Endothelial cell of umbilical vein (primary cell): ENCODE measurements at regions not wholly inside any gene's neighbourhood (a gene's known extent, or its start where the extent isn't known, plus 50 kb on each side); places are given as distances from the start of the nearest gene placed in this dataset.

Experiments
- BruUV-seq: library from RNA; stranded (reverse); fragments of 400-500 nt; replicated peaks from 2 replicates; lab custom pipeline; 2021; lab: Mats Ljungman, UMichigan
- CTCF ChIA-PET: fragments of 300-600, 350-600 bp; sonication (Branson Sonifier 250); formaldehyde crosslinking; loops from one replicate; lab custom pipeline; 2021; ENCODE audit warnings: antibody characterized with exemption, inconsistent platforms; lab: Charles Lee
- POLR2A ChIA-PET: fragments of 300-600, 350-600 bp; sonication (Branson Sonifier 250); formaldehyde crosslinking; loops from one replicate; lab custom pipeline; 2021; ENCODE audit warnings: antibody characterized with exemption, inconsistent platforms; lab: Charles Lee
- DNase-seq: peaks from one replicate; pipeline ENCODE4 v3.0.0-alpha.2; 2011; ENCODE audit warnings: low read depth, low spot score
- FAIRE-seq: peaks from 2 replicates; lab custom pipeline; 2011; peaks lifted over from hg19 to GRCh38; lab: Jason Lieb, UNC
- H2AFZ ChIP-seq: 2 replicates; pipeline ENCODE4 v1.6.0; 2012; ENCODE audit warnings: low read depth, low read length, control low read depth, inconsistent platforms
- H3K27ac ChIP-seq: 2 replicates; pipeline ENCODE4 v1.5.1; 2011; ENCODE audit warnings: low read depth, mild to moderate bottlenecking, control low read depth, low read length, moderate library complexity; ENCODE audit not compliant: insufficient read depth
- H3K27me3 ChIP-seq, 2 experiments: 2 replicates each; pipeline versions ENCODE4 v1.6.0 to v1.6.1; 2011; ENCODE audit warnings: low read length in 2 of 2, mixed read lengths in 1 of 2; ENCODE audit not compliant: control insufficient read depth in 2 of 2, insufficient read depth in 2 of 2
- H3K36me3 ChIP-seq, 2 experiments: 2 replicates in 1 of 2; 3 replicates in 1 of 2; pipeline ENCODE4 v1.5.1; 2011; ENCODE audit warnings: low read length in 2 of 2, mild to moderate bottlenecking in 1 of 2, moderate library complexity in 1 of 2; ENCODE audit not compliant: control insufficient read depth in 2 of 2, insufficient read depth in 2 of 2; ENCODE audit errors: extremely low read depth in 1 of 2
- H3K4me1 ChIP-seq: 3 replicates; pipeline ENCODE4 v1.5.1; 2011; ENCODE audit warnings: mild to moderate bottlenecking, low read length; ENCODE audit not compliant: control insufficient read depth, insufficient read depth; ENCODE audit errors: extremely low read depth
- H3K4me2 ChIP-seq: 2 replicates; pipeline ENCODE4 v1.6.1; 2011; ENCODE audit warnings: low read length, control low read depth, mixed read lengths; ENCODE audit not compliant: insufficient read depth
- H3K4me3 ChIP-seq, 3 experiments: fragments of 200-600 bp in 1 of 3; sonication (generic), shearing (Covaris generic) in 1 of 3; replicated peaks in 1 of 3; 2 replicates each; pipeline ENCODE4 v1.5.1; 2011 to 2016; ENCODE audit warnings: control low read depth in 3 of 3, low read length in 3 of 3, mild to moderate bottlenecking in 2 of 3, inconsistent platforms in 1 of 3, low read depth in 1 of 3, moderate library complexity in 1 of 3; ENCODE audit not compliant: insufficient read depth in 1 of 3
- H3K79me2 ChIP-seq: 2 replicates; pipeline ENCODE4 v1.6.0; 2012; ENCODE audit warnings: low read length, inconsistent platforms; ENCODE audit not compliant: control insufficient read depth, insufficient read depth
- H3K9ac ChIP-seq: replicated peaks from 2 replicates; pipeline ENCODE3; 2011; ENCODE audit warnings: low read length, control low read depth; ENCODE audit not compliant: insufficient read depth; ENCODE audit errors: extremely low read depth
- H3K9me1 ChIP-seq: replicated peaks from 3 replicates; pipeline ENCODE4 v1.6.0; 2011; ENCODE audit warnings: mild to moderate bottlenecking, low read length; ENCODE audit not compliant: control insufficient read depth, insufficient read depth; ENCODE audit errors: extremely low read depth
- H3K9me3 ChIP-seq: replicated peaks from 2 replicates; pipeline ENCODE4 v1.5.1; 2012; ENCODE audit warnings: low read length, inconsistent platforms; ENCODE audit not compliant: control insufficient read depth, insufficient read depth
- H4K20me1 ChIP-seq: replicated peaks from 2 replicates; pipeline ENCODE3; 2011; ENCODE audit warnings: mild to moderate bottlenecking, low read length; ENCODE audit not compliant: control insufficient read depth, insufficient read depth; ENCODE audit errors: extremely low read depth
- FOS ChIP-seq: IDR thresholded peaks from 2 replicates; pipeline ENCODE4 v1.6.1; 2011; ENCODE audit warnings: mild to moderate bottlenecking, low read length, moderate library complexity, borderline replicate concordance; ENCODE audit not compliant: insufficient read depth
- MYC ChIP-seq: IDR thresholded peaks from one replicate; pipeline ENCODE4 v1.6.1; 2011; ENCODE audit warnings: mild to moderate bottlenecking, low read depth, low read length
- POLR2A ChIP-seq: IDR thresholded peaks from 2 replicates; pipeline ENCODE4 v1.6.1; 2012; ENCODE audit warnings: low read depth, mild to moderate bottlenecking, control low read depth, low read length
- dilution Hi-C: fragments of 300-500 bp; cut with MboI; formaldehyde crosslinking; loops from one replicate; pipeline ENCODE4 v1.15.0; 2019; ENCODE audit warnings: low sequenced_read_pairs; ENCODE audit not compliant: extremely low pct_ligation_motif_present
- intact Hi-C: fragments of 100-400 bp; cut with micrococcal nuclease; formaldehyde crosslinking; loops from one replicate; pipeline ENCODE4 v1.10.0; 2022
- TF ChIP-seq, protein P1 (sequence below): IDR thresholded peaks from 2 replicates; pipeline ENCODE4 v1.6.1; 2011; ENCODE audit not compliant: insufficient read depth, insufficient read length
- TF ChIP-seq, protein P2 (sequence below), 2 donors: IDR thresholded peaks; 1 replicate in 1 of 2; 2 replicates in 1 of 2; pipeline ENCODE4 v1.5.1; 2011; ENCODE audit warnings: low read length in 2 of 2, mild to moderate bottlenecking in 2 of 2, moderate library complexity in 2 of 2, control low read depth in 1 of 2, inconsistent platforms in 1 of 2, low read depth in 1 of 2; ENCODE audit not compliant: insufficient read depth in 1 of 2; ENCODE audit errors: extremely low read depth in 1 of 2

DNA sequence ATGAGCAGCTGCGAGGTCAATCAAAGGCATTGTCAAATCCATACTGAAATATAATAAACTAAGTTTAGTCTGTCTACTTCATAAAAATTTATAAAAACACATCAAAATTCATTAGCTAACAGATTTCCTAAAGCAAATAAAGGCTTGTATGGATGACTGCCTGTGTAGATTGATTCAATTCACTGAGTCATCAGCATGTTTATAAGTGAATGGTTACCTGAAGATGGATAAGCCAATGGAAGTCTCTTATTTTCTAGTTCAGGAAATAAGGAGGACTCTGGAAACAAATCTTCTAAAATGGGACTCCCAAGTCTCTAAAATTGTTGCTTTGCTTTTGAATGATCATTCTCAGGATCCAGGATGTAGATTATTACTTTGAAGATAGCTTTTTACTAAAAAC lies 57.0 kb upstream of the HNRNPA3 start:
- Histone ChIP-seq H3K9me3 (no peaks in the 10 kb centered on the region), H3K79me2 (no peaks in the 10 kb centered on the region), H3K36me3 (no peaks in the 10 kb centered on the region), H2AFZ (no peak overlapping the region), H3K4me3 (no peak overlapping the region), H3K4me2 (no peak overlapping the region), H3K9me1 (no peaks in the 10 kb centered on the region), H3K4me1 (peaks cover 16% of the 10 kb centered on the region), H3K27me3 (no peaks in the 10 kb centered on the region), H4K20me1 (no peaks in the 10 kb centered on the region), H3K27ac (no peak overlapping the region), H3K9ac (no peak overlapping the region)
- intact Hi-C loops: no loop called here
- DNase-seq: no peak
- ChIA-PET POLR2A (interaction anchor here (0.9 kb wide), 1 partner anchor 56 kb away, joined by 9 read pairs; no protein-coding TSS in a partner anchor), CTCF (interaction anchor here (0.6 to 1.5 kb wide), 3 partner anchors 9 to 341 kb away, joined by 3 to 7 read pairs (median 3); no protein-coding TSS in a partner anchor)
- TF ChIP-seq MYC (no peak), FOS (no peak)
- TF ChIP-seq, protein P1, sequence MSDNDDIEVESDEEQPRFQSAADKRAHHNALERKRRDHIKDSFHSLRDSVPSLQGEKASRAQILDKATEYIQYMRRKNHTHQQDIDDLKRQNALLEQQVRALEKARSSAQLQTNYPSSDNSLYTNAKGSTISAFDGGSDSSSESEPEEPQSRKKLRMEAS: no peak
- FAIRE-seq: no peak
- BruUV-seq: no TSS peak
- dilution Hi-C loops: no loop called here

DNA sequence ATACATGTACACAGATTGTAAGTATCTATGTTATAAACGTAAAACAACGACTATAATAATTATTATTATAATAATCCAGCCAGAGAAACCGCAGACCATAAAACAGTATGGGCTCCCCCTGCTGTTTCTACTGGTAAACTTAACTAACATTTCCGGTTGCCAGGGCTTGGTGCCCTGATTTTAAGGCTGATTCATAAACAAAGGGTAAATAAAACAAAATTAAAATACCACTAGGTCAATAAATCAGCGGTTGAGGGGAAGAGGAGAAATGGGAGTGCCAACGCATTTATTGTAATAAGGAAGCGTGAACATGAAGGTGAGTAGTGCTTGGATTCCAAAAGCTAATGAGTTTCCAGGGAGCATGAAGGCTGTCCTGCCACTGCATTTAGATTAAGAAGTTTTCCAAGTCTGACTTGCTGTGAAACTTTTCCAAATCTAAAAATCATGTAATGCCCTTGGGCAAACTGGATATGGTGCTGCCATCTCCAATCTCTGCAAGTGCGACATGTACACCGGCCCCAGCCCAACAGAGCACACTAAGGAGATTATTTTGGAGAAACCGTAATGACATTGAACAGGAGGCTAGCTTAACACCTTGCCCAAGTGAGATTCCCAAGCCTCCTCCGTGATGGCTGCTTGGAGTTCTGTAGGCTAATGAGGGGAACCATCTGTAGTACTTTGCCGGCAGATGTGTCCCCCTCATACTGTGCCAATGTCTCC lies 50.7 kb upstream of the HNRNPA3 start:
- Histone ChIP-seq H3K4me2 (peak overlapping the region; percentile 60), H3K9me3 (no peaks in the 10 kb centered on the region), H3K9ac (no peak overlapping the region), H3K36me3 (no peaks in the 10 kb centered on the region), H2AFZ (peak overlapping the region; percentile 82), H3K4me1 (peaks cover 31% of the 10 kb centered on the region), H3K4me3 (no peak overlapping the region), H3K27ac (no peak overlapping the region), H3K27me3 (no peaks in the 10 kb centered on the region), H4K20me1 (no peaks in the 10 kb centered on the region), H3K9me1 (no peaks in the 10 kb centered on the region), H3K79me2 (no peaks in the 10 kb centered on the region)
- ChIA-PET CTCF (interaction anchor here (0.6 to 5.9 kb wide), 11 partner anchors 13 to 1047 kb away, joined by 3 to 166 read pairs (median 4); partner anchors contain the start of gene HOXD9), POLR2A (no interaction called here)
- BruUV-seq: no TSS peak
- FAIRE-seq: peak; percentile 18
- TF ChIP-seq, protein P2, sequence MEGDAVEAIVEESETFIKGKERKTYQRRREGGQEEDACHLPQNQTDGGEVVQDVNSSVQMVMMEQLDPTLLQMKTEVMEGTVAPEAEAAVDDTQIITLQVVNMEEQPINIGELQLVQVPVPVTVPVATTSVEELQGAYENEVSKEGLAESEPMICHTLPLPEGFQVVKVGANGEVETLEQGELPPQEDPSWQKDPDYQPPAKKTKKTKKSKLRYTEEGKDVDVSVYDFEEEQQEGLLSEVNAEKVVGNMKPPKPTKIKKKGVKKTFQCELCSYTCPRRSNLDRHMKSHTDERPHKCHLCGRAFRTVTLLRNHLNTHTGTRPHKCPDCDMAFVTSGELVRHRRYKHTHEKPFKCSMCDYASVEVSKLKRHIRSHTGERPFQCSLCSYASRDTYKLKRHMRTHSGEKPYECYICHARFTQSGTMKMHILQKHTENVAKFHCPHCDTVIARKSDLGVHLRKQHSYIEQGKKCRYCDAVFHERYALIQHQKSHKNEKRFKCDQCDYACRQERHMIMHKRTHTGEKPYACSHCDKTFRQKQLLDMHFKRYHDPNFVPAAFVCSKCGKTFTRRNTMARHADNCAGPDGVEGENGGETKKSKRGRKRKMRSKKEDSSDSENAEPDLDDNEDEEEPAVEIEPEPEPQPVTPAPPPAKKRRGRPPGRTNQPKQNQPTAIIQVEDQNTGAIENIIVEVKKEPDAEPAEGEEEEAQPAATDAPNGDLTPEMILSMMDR (IDR thresholded peaks at IDR 0.05; ENCODE audit: extremely low read depth in 1 of 2, insufficient read depth in 1 of 2, low read depth in 1 of 2, low read length in 2 of 2): peak; percentile 45 to 48
- no peak for TF ChIP-seq POLR2A
- dilution Hi-C loops (loop anchor here (10.0 kb wide), 2 partner anchors 93 to 233 kb away; partner anchors contain the start of gene AGPS), intact Hi-C loops (loop anchor here (1.0 to 10.0 kb wide), 2 partner anchors 393 to 1035 kb away; a partner anchor contains a TSS)
- DNase-seq: peak; percentile 51
